ENCODE measurements at regions not wholly inside any gene's neighbourhood (a gene's known extent, or its start where the extent isn't known, plus 50 kb on each side); places are given as distances from the start of the nearest gene placed in this dataset.
"Not testable (repeated sequence)": the region's sequence is repeated elsewhere in the genome, so short reads cannot be mapped to it uniquely, and the experiment has no call there.

- no peak for DNase-seq (ENCODE audit: low spot score)
These were observed 59.3 kb upstream of the SPTLC3 start for GRCh38 chr20:12949429-12949980.

- DNase-seq (ENCODE audit: low spot score) = not testable (repeated sequence)
These were observed 54.5 kb upstream of the SPTLC3 start for GRCh38 chr20:12954254-12954653.

- DNase-seq (ENCODE audit: low spot score) = no peak
These were observed 53.2 kb upstream of the SPTLC3 start for GRCh38 chr20:12955611-12956010.

- DNase-seq (ENCODE audit: low spot score) = no peak
These were observed 52.5 kb upstream of the SPTLC3 start for GRCh38 chr20:12956303-12956702.

GRCh38 chr20:12957968-12958367 is 50.8 kb upstream of the SPTLC3 start:
- no peak for DNase-seq (ENCODE audit: low spot score)

All from hepatic stellate cell (primary cell).